GM19328 (cell line): ENCODE measurements at regions not wholly inside any gene's neighbourhood (a gene's known extent, or its start where the extent isn't known, plus 50 kb on each side); places are given as distances from the start of the nearest gene placed in this dataset.
A peak's percentile ranks its signal among the peaks of the same experiment; 100 is the strongest.
"Not testable (repeated sequence)": the region's sequence is repeated elsewhere in the genome, so short reads cannot be mapped to it uniquely, and the experiment has no call there.

Experiments
- ATAC-seq: cut with Tn5 transposase; IDR thresholded peaks from one replicate; pipeline ENCODE4 v1.9.1; 2021; ENCODE audit warnings: mild to moderate bottlenecking, moderate library complexity; ENCODE audit not compliant: unreplicated experiment

GRCh38 chr18:59801576-59801975 is 98.2 kb upstream of the PMAIP1 start:
- no peak for ATAC-seq

GRCh38 chr18:59800897-59801296 is 98.9 kb upstream of the PMAIP1 start:
- ATAC-seq = no peak

GRCh38 chr18:59799383-59800015 is 100.3 kb upstream of the PMAIP1 start:
- ATAC-seq = no peak

GRCh38 chr18:59795882-59796281 is 98.7 kb upstream of the CCBE1 start:
- ATAC-seq = no peak

GRCh38 chr18:59792353-59792752 is 95.1 kb upstream of the CCBE1 start:
- ATAC-seq = no peak

- not testable (repeated sequence) for ATAC-seq
Measured at GRCh38 chr18:59790346-59790936, 93.2 kb upstream of the CCBE1 start.

- no peak for ATAC-seq
Measured at GRCh38 chr18:59788791-59789106, 91.5 kb upstream of the CCBE1 start.

GRCh38 chr18:59787998-59788790 is 91.0 kb upstream of the CCBE1 start:
- ATAC-seq = no peak

GRCh38 chr18:59784694-59785093 is 87.5 kb upstream of the CCBE1 start:
- no peak for ATAC-seq

- peak; percentile 79 for ATAC-seq
Measured at GRCh38 chr18:59783138-59783537, 85.9 kb upstream of the CCBE1 start.

GRCh38 chr18:59779979-59780378 is 82.8 kb upstream of the CCBE1 start:
- ATAC-seq = no peak

GRCh38 chr18:59778434-59778833 is 81.2 kb upstream of the CCBE1 start:
- ATAC-seq = no peak

- ATAC-seq = no peak
Measured at GRCh38 chr18:59777636-59778035, 80.4 kb upstream of the CCBE1 start.

- ATAC-seq = no peak
Measured at GRCh38 chr18:59769129-59769865, 72.1 kb upstream of the CCBE1 start.

GRCh38 chr18:59768409-59768808 is 71.2 kb upstream of the CCBE1 start:
- ATAC-seq = no peak

- no peak for ATAC-seq
Measured at GRCh38 chr18:59767732-59768131, 70.5 kb upstream of the CCBE1 start.

- ATAC-seq = no peak
Measured at GRCh38 chr18:59765343-59765742, 68.1 kb upstream of the CCBE1 start.

GRCh38 chr18:59764281-59764680 is 67.1 kb upstream of the CCBE1 start:
- ATAC-seq = no peak

GRCh38 chr18:59763541-59764136 is 66.4 kb upstream of the CCBE1 start:
- ATAC-seq = no peak

- no peak for ATAC-seq
Measured at GRCh38 chr18:59760619-59761600, 63.7 kb upstream of the CCBE1 start.
